Keratinocyte (primary cell): ENCODE measurements at regions not wholly inside any gene's neighbourhood (a gene's known extent, or its start where the extent isn't known, plus 50 kb on each side); places are given as distances from the start of the nearest gene placed in this dataset.

Experiments used
- DNase-seq: peaks from one replicate; pipeline ENCODE4 v3.0.0-alpha.2; 2011; ENCODE audit warnings: low read depth, missing footprints, low spot score
- FAIRE-seq: peaks from 2 replicates; lab custom pipeline; 2011; peaks lifted over from hg19 to GRCh38; lab: Jason Lieb, UNC
- H2AFZ ChIP-seq: 2 replicates; pipeline ENCODE4 v1.6.0; 2012; ENCODE audit warnings: low read length, control low read depth, inconsistent platforms; ENCODE audit not compliant: control insufficient read depth
- H3K27ac ChIP-seq: 2 replicates; pipeline ENCODE4 v1.5.1; 2011; ENCODE audit warnings: low read length; ENCODE audit not compliant: control insufficient read depth, insufficient read depth
- H3K27me3 ChIP-seq: 3 replicates; pipeline ENCODE4 v1.6.0; 2011; ENCODE audit warnings: low read length; ENCODE audit not compliant: control insufficient read depth, insufficient read depth; ENCODE audit errors: extremely low read depth
- H3K36me3 ChIP-seq, 2 experiments: 2 replicates in 1 of 2; 3 replicates in 1 of 2; pipeline ENCODE4 v1.5.1; 2011; ENCODE audit warnings: low read length in 2 of 2, mild to moderate bottlenecking in 1 of 2; ENCODE audit not compliant: control insufficient read depth in 2 of 2, insufficient read depth in 2 of 2; ENCODE audit errors: extremely low read depth in 1 of 2
- H3K4me1 ChIP-seq: 3 replicates; pipeline ENCODE4 v1.5.1; 2011; ENCODE audit warnings: low read length; ENCODE audit not compliant: control insufficient read depth, insufficient read depth; ENCODE audit errors: extremely low read depth
- H3K4me2 ChIP-seq: 3 replicates; pipeline ENCODE4 v1.6.0; 2011; ENCODE audit warnings: low read depth, low read length; ENCODE audit not compliant: control insufficient read depth, insufficient read depth; ENCODE audit errors: extremely low read depth
- H3K4me3 ChIP-seq, 3 experiments: fragments of 200-600 bp in 1 of 3; sonication (generic) in 1 of 3; 2 replicates in 2 of 3; 3 replicates in 1 of 3; pipeline ENCODE4 v1.5.1; 2011 to 2016; ENCODE audit warnings: low read length in 3 of 3, mild to moderate bottlenecking in 3 of 3, control low read depth in 2 of 3, inconsistent platforms in 1 of 3, low read depth in 1 of 3, mixed read lengths in 1 of 3, mixed run types in 1 of 3, moderate library complexity in 1 of 3; ENCODE audit not compliant: control insufficient read depth in 2 of 3, insufficient read depth in 2 of 3; ENCODE audit errors: extremely low read depth in 1 of 3
- H3K79me2 ChIP-seq: 2 replicates; pipeline ENCODE4 v1.6.0; 2012; ENCODE audit warnings: low read length; ENCODE audit not compliant: control insufficient read depth, insufficient read depth
- H3K9ac ChIP-seq: 3 replicates; pipeline ENCODE4 v1.6.0; 2011; ENCODE audit warnings: low read length; ENCODE audit not compliant: control insufficient read depth, insufficient read depth; ENCODE audit errors: extremely low read depth
- H3K9me1 ChIP-seq: 3 replicates; pipeline ENCODE4 v1.6.0; 2011; ENCODE audit warnings: low read length; ENCODE audit not compliant: control insufficient read depth, insufficient read depth; ENCODE audit errors: extremely low read depth
- H3K9me3 ChIP-seq: 2 replicates; pipeline ENCODE4 v1.5.1; 2012; ENCODE audit warnings: low read depth, low read length; ENCODE audit not compliant: control insufficient read depth
- H4K20me1 ChIP-seq: 3 replicates; pipeline ENCODE4 v1.6.0; 2011; ENCODE audit warnings: low read length; ENCODE audit not compliant: control insufficient read depth, insufficient read depth; ENCODE audit errors: extremely low read depth
- EZH2 ChIP-seq: IDR thresholded peaks from one replicate; pipeline ENCODE4 v1.6.1; 2012; ENCODE audit warnings: inconsistent platforms, mild to moderate bottlenecking, low read length, moderate library complexity
- dilution Hi-C: fragments of 300-500 bp; cut with MboI; formaldehyde crosslinking; loops from one replicate; pipeline ENCODE4 v1.7.0; 2020; ENCODE audit warnings: low sequenced_read_pairs; ENCODE audit not compliant: extremely low pct_ligation_motif_present
- TF ChIP-seq, protein P1 (sequence below), 3 experiments: IDR thresholded peaks in 1 of 3; conservative IDR thresholded peaks in 1 of 3; optimal IDR thresholded peaks in 1 of 3; 2 replicates in 2 of 3; 3 replicates in 1 of 3; pipeline versions ENCODE3 to v1.5.1; 2011; ENCODE audit warnings: low read length in 3 of 3, mild to moderate bottlenecking in 3 of 3, moderate library complexity in 2 of 3, control low read depth in 1 of 3, inconsistent platforms in 1 of 3; ENCODE audit not compliant: insufficient read depth in 2 of 3; ENCODE audit errors: extremely low read depth in 1 of 3

DNA sequence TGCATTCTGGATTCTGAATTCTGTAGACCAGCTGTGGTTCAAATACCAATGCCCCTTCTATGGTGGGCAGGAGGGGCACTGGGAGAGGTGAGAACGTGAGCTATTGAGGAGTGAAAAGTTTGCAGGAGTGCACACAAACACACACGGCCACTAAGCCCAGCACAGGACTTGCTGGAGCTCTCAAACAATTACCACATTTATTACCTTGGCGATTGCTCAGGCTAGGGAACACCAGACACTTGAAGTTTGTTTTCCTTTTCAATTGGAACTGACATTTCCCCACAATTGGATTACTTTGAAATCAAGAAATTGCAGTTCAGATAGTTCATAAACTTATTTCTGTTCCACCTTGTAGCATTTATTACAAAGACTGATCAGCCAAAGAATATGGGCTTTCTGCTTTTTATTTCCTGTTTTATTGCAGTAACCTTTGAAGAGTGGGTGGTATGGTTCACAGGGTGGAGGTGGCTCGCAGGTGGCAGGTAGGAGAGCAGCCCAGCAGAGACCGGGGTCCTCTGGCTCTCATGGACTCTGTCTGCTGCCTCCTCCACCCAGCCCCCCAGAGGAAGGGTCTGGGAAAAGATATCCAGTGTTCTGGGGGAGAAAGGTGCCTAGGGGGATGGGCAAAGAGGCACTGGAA, 429.8 kb upstream of the CCDC196 start:
- TF ChIP-seq EZH2, result no peak
- TF ChIP-seq, protein P1, sequence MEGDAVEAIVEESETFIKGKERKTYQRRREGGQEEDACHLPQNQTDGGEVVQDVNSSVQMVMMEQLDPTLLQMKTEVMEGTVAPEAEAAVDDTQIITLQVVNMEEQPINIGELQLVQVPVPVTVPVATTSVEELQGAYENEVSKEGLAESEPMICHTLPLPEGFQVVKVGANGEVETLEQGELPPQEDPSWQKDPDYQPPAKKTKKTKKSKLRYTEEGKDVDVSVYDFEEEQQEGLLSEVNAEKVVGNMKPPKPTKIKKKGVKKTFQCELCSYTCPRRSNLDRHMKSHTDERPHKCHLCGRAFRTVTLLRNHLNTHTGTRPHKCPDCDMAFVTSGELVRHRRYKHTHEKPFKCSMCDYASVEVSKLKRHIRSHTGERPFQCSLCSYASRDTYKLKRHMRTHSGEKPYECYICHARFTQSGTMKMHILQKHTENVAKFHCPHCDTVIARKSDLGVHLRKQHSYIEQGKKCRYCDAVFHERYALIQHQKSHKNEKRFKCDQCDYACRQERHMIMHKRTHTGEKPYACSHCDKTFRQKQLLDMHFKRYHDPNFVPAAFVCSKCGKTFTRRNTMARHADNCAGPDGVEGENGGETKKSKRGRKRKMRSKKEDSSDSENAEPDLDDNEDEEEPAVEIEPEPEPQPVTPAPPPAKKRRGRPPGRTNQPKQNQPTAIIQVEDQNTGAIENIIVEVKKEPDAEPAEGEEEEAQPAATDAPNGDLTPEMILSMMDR (optimal IDR thresholded peaks at IDR 0.05 in 1 of 3, IDR thresholded peaks at IDR 0.05 in 1 of 3, conservative IDR thresholded peaks at IDR 0.05 in 1 of 3; ENCODE audit: extremely low read depth in 1 of 3, insufficient read depth in 2 of 3, low read length in 3 of 3), result no peak
- no peaks in the 10 kb centered on the region for H3K9me1 ChIP-seq
- no peaks in the 10 kb centered on the region for H3K9me3 ChIP-seq
- H3K9ac ChIP-seq, result no peak overlapping the region
- dilution Hi-C loops, result no loop called here
- H3K79me2 ChIP-seq, result no peaks in the 10 kb centered on the region
- H3K27me3 ChIP-seq, result no peaks in the 10 kb centered on the region
- FAIRE-seq, result no peak
- no peaks in the 10 kb centered on the region for H4K20me1 ChIP-seq
- H2AFZ ChIP-seq, result no peak overlapping the region
- DNase-seq, result no peak
- no peak overlapping the region for H3K4me3 ChIP-seq
- no peaks in the 10 kb centered on the region for H3K36me3 ChIP-seq
- H3K27ac ChIP-seq, result no peak overlapping the region
- no peak overlapping the region for H3K4me2 ChIP-seq
- no peaks in the 10 kb centered on the region for H3K4me1 ChIP-seq

DNA sequence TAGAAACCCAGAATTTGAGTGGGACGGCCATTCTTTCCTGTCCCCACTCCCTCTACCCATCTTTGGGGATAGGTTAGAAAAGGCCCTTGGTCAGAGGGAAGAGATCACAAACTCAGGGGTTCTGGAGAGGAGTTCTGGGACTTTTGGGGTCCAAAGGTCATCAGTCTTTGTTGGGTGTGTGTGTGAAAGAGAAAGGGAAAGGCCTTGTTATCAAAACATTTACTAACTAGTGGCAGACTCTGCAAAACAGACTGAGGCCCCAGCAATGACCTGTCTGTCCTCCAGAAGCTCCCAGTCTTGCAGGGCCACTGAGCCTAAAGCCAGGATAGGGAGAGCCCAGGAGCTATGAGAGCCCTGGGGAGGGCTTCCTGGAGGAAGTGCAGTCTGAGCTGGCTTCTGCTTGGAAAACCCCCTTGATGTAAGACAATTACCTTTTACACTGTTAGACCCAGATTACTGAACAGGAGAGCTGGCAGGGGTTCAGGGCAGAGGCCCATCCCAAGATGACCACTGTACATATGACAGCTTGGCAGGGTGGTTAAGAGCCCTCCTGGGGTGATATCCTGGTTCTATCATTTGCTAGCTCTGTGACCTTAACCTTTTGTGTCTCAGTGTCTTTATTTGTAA, 429.1 kb upstream of the CCDC196 start:
- DNase-seq, result no peak
- Histone ChIP-seq H3K79me2 (no peaks in the 10 kb centered on the region), H3K9me3 (no peaks in the 10 kb centered on the region), H4K20me1 (no peaks in the 10 kb centered on the region), H3K9me1 (no peaks in the 10 kb centered on the region), H3K4me3 (no peak overlapping the region), H3K27ac (no peak overlapping the region), H3K4me2 (no peak overlapping the region), H3K27me3 (no peaks in the 10 kb centered on the region), H2AFZ (no peak overlapping the region), H3K36me3 (no peaks in the 10 kb centered on the region), H3K9ac (no peak overlapping the region), H3K4me1 (no peaks in the 10 kb centered on the region)
- dilution Hi-C loops, result no loop called here
- TF ChIP-seq, protein P1 (optimal IDR thresholded peaks at IDR 0.05 in 1 of 3, IDR thresholded peaks at IDR 0.05 in 1 of 3, conservative IDR thresholded peaks at IDR 0.05 in 1 of 3; ENCODE audit: extremely low read depth in 1 of 3, insufficient read depth in 2 of 3, low read length in 3 of 3), result no peak
- TF ChIP-seq EZH2, result no peak
- no peak for FAIRE-seq
